D721Med (cell line): ENCODE measurements at regions not wholly inside any gene's neighbourhood (a gene's known extent, or its start where the extent isn't known, plus 50 kb on each side); places are given as distances from the start of the nearest gene placed in this dataset.

Experiments used
- DNase-seq: peaks from one replicate; pipeline ENCODE4 v3.0.0; 2011; ENCODE audit warnings: low spot score; ENCODE audit not compliant: insufficient read length
- FAIRE-seq: peaks from 2 replicates; lab custom pipeline; 2011; peaks lifted over from hg19 to GRCh38; lab: Jason Lieb, UNC
- CTCF ChIP-seq: IDR thresholded peaks from 2 replicates; pipeline ENCODE4 v1.5.1; 2012; ENCODE audit warnings: mild to moderate bottlenecking, control low read depth; ENCODE audit not compliant: insufficient read depth; ENCODE audit errors: missing control alignments

GRCh38 chr6:90370493-90370959 is 73.9 kb upstream of the BACH2 start:
- no peak for DNase-seq
- no peak for TF ChIP-seq CTCF
- FAIRE-seq, result no peak

DNA sequence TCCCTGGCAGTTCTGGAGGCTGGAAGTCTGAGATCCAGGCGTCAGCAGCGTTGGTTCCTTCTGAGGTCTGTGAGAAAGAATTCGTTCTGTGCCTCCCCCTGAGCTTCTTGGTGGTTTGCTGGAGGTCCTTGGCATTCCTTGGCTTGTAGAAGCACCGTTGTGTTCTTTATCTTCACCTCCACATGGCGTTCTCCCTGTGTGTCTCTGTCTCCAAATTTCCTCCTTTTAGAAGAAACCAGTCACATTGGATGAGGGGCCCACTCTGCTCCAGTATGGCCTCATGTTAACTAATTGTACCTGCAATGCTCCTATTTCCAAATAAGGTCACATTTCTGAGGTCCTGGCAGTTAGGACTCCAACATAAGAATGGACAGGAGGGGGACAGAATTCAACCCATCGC is 73.0 kb upstream of the BACH2 start:
- FAIRE-seq (no peak), DNase-seq (no peak)
- TF ChIP-seq CTCF, result no peak

- FAIRE-seq, result no peak
- no peak for TF ChIP-seq CTCF
- no peak for DNase-seq
Observed at GRCh38 chr6:90369024-90369519, 72.4 kb upstream of the BACH2 start.

DNA sequence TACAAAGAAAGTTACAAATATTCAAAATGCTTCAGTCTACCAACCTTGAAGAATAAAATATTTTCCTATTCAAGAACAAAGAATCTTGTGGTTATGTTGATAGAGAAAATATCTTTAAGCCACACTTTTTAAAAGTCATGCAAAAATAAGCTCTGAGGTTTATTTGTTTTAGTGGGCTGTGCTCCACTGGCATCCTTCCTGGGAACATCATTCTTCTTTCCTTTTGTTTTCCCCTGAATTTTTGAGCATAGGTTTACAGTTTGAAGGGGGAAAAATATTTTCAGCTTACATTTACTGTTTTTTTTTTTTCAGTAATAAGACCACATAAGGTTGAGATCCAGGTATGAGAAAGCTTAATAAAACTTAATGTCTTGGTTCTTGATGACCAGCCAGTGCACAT is 72.0 kb upstream of the BACH2 start:
- FAIRE-seq, result no peak
- DNase-seq, result no peak
- TF ChIP-seq CTCF, result no peak

DNA sequence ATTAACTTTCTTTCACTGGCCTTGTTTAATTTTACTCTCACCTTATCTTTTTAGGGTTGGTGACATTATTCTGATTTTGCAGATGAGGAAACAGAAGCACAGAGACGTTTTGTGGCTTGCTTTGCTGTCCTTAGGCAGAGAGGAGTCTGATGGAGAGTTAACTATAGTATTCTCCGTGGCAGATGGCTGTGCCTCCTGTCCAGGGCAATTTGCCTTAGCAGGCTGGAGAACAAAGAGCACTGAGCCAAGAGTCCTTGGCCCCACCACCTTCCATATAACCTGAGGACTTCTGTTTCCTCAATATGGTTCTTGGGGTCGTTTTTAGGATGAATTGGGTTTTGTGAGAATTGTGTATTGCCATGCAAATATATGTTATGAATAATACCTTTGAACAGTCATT is 71.4 kb upstream of the BACH2 start:
- no peak for TF ChIP-seq CTCF
- no peak for DNase-seq

DNA sequence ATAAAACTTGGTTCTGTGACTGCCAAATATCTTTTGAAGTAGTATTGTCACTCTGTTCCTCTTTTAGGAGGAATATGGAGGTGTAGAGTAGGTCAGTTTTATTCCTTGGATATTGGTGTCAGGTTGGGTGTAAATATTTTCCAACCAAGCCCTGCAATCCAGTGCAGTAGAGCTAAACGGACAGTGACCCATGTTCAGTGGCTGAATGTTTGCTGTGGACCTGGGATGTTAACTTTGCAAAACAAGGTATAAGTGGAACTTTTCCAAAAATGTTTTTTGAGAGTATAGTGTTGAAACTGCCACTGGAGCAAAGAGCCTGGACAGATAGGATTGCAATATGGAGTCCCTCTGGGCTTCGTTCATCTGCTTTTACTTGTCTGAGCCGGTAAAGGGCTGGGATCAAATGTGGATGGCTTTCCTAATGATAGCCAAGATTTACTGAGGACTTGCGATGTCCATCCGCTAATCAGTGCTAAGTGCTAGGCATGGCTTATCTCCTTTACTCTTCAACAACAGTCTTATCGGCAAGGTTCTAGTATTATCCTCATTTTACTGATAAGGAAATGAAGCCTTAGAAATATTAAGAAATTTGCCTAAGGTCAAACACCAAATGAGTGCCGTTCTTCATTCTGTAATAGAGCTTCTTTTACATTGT is 69.0 kb upstream of the BACH2 start:
- FAIRE-seq (no peak), DNase-seq (no peak)
- no peak for TF ChIP-seq CTCF

More for the DNA sequence above, 71.4 kb upstream of the BACH2 start:
- no peak for FAIRE-seq

- TF ChIP-seq CTCF, result no peak
- DNase-seq (no peak), FAIRE-seq (no peak)
Observed at GRCh38 chr6:90365002-90365401, 68.4 kb upstream of the BACH2 start.
